Endothelial cell (in vitro differentiated cells): ENCODE measurements at regions not wholly inside any gene's neighbourhood (a gene's known extent, or its start where the extent isn't known, plus 50 kb on each side); places are given as distances from the start of the nearest gene placed in this dataset.

Experiments used
- DNase-seq: peaks from one replicate; pipeline ENCODE4 v3.0.0; 2021; ENCODE audit warnings: low spot score
- H3K27ac Mint-ChIP-seq: one replicate; pipeline ENCODE4 v1.8.0; 2021; ENCODE audit warnings: mixed read lengths, inconsistent platforms; ENCODE audit not compliant: unreplicated experiment
- H3K27me3 Mint-ChIP-seq: one replicate; pipeline ENCODE4 v1.8.0; 2021; ENCODE audit warnings: mild to moderate bottlenecking, moderate library complexity, mixed read lengths, inconsistent platforms; ENCODE audit not compliant: unreplicated experiment
- H3K36me3 Mint-ChIP-seq: one replicate; pipeline ENCODE4 v1.8.0; 2021; ENCODE audit warnings: mild to moderate bottlenecking, low read depth, mixed read lengths, inconsistent platforms; ENCODE audit not compliant: unreplicated experiment
- H3K4me1 Mint-ChIP-seq: one replicate; pipeline ENCODE4 v1.8.0; 2021; ENCODE audit warnings: mild to moderate bottlenecking, mixed read lengths, inconsistent platforms; ENCODE audit not compliant: unreplicated experiment
- H3K4me3 Mint-ChIP-seq: one replicate; pipeline ENCODE4 v1.8.0; 2021; ENCODE audit warnings: mild to moderate bottlenecking, mixed read lengths, inconsistent platforms; ENCODE audit not compliant: unreplicated experiment
- H3K9me3 Mint-ChIP-seq: one replicate; pipeline ENCODE4 v1.8.0; 2021; ENCODE audit warnings: mixed read lengths, inconsistent platforms; ENCODE audit not compliant: unreplicated experiment
- CTCF ChIP-seq: fragments of 200-600 bp; sonication (generic); IDR thresholded peaks from one replicate; pipeline ENCODE4 v1.5.0; 2021; ENCODE audit warnings: antibody characterized with exemption; ENCODE audit not compliant: unreplicated experiment

DNA sequence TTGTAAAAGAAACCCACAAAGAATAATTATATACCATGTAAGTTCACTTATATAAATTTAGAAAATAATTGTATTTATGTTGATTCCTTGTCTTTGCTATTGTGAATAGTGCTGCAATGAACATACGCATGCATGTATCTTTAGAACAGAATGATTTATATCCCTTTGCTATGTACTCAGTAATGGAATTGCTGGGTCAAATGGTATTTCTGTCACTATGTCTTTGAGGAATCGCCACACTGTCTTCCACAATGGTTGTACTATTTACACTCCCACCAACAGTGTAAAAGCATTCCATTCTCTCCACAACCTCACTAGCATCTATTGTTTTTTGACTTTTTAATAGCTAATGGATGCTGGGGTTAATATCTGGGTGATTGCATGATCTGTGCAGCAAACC lies 149.4 kb upstream of the CNTN3 start:
- Mint-ChIP-seq H3K36me3 (no peaks in the 10 kb centered on the region), H3K9me3 (no peaks in the 10 kb centered on the region), H3K4me3 (no peak overlapping the region), H3K27ac (no peak overlapping the region), H3K27me3 (no peaks in the 10 kb centered on the region), H3K4me1 (no peaks in the 10 kb centered on the region)
- DNase-seq: no peak
- no peak for TF ChIP-seq CTCF

DNA sequence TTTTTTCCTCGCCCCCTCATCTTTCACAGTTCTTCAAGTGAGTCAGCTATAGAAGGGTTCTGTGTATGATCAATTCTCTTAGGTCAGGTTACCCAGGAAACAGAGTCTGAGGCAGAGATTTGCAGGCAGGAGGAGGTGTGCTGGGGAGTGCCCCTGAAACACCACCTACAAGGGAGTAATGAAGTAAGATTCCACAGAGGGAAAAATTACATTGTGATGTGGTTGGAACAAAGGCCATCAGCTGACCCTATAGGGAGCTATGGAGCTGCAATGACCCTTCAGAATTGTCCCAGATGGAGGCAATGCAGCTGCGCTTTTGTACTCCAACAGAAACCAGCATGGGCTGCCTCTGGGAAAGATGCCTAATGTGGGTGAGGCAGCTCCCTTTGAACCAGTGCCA lies 142.2 kb upstream of the CNTN3 start:
- no peak for DNase-seq

GRCh38 chr3:74752290-74752689 lies 137.8 kb upstream of the CNTN3 start:
- Mint-ChIP-seq H3K36me3 (no peaks in the 10 kb centered on the region), H3K27ac (no peak overlapping the region), H3K9me3 (no peaks in the 10 kb centered on the region), H3K4me3 (no peak overlapping the region), H3K27me3 (no peaks in the 10 kb centered on the region), H3K4me1 (no peaks in the 10 kb centered on the region)
- TF ChIP-seq CTCF: no peak
- DNase-seq: no peak

More for the DNA sequence above, 142.2 kb upstream of the CNTN3 start:
- no peaks in the 10 kb centered on the region for H3K27me3 Mint-ChIP-seq
- no peak overlapping the region for H3K4me3 Mint-ChIP-seq
- no peak overlapping the region for H3K27ac Mint-ChIP-seq
- H3K4me1 Mint-ChIP-seq: no peaks in the 10 kb centered on the region
- no peaks in the 10 kb centered on the region for H3K9me3 Mint-ChIP-seq
- no peaks in the 10 kb centered on the region for H3K36me3 Mint-ChIP-seq
- no peak for TF ChIP-seq CTCF

GRCh38 chr3:74751775-74752174 lies 137.3 kb upstream of the CNTN3 start:
- no peak for DNase-seq
- no peak for TF ChIP-seq CTCF

DNA sequence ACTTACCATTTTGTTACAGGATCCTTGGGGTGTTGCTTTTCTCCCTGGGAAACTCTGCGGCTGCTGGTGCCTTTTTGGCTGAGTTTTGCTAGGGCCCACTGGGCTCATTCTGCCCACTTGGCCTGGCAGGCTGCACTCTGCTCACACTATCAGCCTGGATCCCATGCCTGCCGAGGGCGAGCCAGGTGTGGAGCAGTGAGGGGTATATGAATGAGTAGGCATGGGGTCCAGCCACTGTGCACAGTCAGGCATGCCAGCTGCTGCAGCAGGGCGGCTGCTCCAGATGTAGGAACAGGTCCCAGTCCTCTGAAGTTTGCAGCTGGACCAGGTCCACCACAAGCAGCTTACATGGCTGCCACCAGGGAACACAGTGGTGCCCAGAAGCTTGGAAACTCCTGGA lies 136.4 kb upstream of the CNTN3 start:
- Mint-ChIP-seq H3K27ac (no peak overlapping the region), H3K4me3 (peak overlapping the region; percentile 65)

More at GRCh38 chr3:74751775-74752174, 137.3 kb upstream of the CNTN3 start:
- Mint-ChIP-seq H3K36me3 (no peaks in the 10 kb centered on the region), H3K4me3 (no peak overlapping the region), H3K4me1 (no peaks in the 10 kb centered on the region), H3K27me3 (no peaks in the 10 kb centered on the region), H3K27ac (no peak overlapping the region), H3K9me3 (no peaks in the 10 kb centered on the region)

More for the DNA sequence above, 136.4 kb upstream of the CNTN3 start:
- Mint-ChIP-seq H3K4me1 (no peaks in the 10 kb centered on the region), H3K36me3 (no peaks in the 10 kb centered on the region), H3K9me3 (no peaks in the 10 kb centered on the region), H3K27me3 (no peaks in the 10 kb centered on the region)
- DNase-seq: no peak
- no peak for TF ChIP-seq CTCF
